Epithelial cell of esophagus (primary cell): ENCODE measurements at regions not wholly inside any gene's neighbourhood (a gene's known extent, or its start where the extent isn't known, plus 50 kb on each side); places are given as distances from the start of the nearest gene placed in this dataset.

Source experiments
- DNase-seq: peaks from one replicate; pipeline ENCODE4 v3.0.0; 2010; ENCODE audit warnings: low read depth
- H3K4me3 ChIP-seq: 2 replicates; pipeline ENCODE4 v1.5.1; 2011; ENCODE audit warnings: mild to moderate bottlenecking, low read length, control low read depth
- TF ChIP-seq, protein P1 (sequence below): IDR thresholded peaks from 2 replicates; pipeline ENCODE4 v1.5.1; 2011; ENCODE audit warnings: low read depth, mild to moderate bottlenecking, low read length, control low read depth, inconsistent platforms; ENCODE audit not compliant: insufficient read depth; ENCODE audit errors: missing control alignments

DNA sequence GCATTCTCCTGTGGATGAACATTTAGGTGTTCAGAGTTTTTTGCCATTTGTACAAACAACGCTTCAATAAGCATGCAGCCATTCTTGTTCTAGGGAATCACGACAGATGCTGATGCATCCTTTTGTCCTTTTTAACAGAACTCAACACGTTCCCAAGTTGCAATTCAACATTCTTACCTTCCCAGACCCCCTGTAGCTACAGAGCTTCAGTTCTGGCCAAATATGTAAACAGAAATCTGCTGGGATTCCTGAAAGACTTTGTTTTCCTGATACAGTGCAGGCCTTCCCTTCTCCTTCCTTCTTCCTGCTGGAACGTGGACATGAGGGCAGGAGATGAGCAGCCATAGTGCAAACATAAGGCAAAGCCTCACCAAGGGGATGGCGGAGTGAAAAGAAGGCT lies 59.1 kb upstream of the SPATA12 start:
- no peak overlapping the region for H3K4me3 ChIP-seq
- DNase-seq = no peak
- TF ChIP-seq, protein P1, sequence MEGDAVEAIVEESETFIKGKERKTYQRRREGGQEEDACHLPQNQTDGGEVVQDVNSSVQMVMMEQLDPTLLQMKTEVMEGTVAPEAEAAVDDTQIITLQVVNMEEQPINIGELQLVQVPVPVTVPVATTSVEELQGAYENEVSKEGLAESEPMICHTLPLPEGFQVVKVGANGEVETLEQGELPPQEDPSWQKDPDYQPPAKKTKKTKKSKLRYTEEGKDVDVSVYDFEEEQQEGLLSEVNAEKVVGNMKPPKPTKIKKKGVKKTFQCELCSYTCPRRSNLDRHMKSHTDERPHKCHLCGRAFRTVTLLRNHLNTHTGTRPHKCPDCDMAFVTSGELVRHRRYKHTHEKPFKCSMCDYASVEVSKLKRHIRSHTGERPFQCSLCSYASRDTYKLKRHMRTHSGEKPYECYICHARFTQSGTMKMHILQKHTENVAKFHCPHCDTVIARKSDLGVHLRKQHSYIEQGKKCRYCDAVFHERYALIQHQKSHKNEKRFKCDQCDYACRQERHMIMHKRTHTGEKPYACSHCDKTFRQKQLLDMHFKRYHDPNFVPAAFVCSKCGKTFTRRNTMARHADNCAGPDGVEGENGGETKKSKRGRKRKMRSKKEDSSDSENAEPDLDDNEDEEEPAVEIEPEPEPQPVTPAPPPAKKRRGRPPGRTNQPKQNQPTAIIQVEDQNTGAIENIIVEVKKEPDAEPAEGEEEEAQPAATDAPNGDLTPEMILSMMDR = no peak

DNA sequence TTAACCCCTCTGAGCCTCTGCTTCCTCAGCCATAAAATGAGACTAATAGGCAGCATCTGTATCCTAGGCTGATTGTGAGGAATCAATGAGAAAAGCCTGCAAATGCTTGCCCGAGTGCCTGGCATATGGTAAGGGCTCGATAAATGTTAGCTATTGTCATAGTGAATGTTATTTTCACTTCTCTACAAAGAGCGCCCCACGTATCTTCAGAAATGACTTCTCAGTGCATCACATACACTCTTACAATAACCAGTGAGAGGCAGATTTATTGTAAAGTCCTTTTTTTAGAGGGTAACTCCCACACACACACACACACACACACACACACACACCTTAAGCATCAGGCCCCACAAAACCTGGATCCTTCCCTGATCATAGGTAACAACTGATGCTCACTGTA lies 60.5 kb upstream of the SPATA12 start:
- no peak for DNase-seq
- TF ChIP-seq, protein P1 = no peak
- no peak overlapping the region for H3K4me3 ChIP-seq

DNA sequence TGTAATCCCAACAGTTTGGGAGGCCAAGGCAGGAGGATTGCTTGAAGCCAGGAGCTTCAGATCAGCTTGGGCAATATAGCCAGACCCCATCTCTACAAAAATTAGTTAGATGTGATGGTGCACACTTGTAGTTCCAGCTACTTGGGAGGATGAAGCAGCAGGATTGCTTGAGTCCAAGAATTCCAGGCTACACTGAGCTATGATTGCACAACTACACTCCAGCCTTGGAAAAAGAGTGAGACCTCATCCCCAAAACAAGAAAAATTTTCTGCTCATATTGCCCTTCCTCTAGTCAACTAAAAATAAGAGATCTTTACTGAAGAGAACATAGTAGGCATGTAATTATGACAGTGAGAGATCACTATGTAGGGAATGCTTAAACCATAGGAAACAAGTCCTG lies 60.9 kb upstream of the SPATA12 start:
- DNase-seq = no peak
- H3K4me3 ChIP-seq = no peak overlapping the region
- TF ChIP-seq, protein P1 = no peak

GRCh38 chr3:56998076-56998529 lies 62.4 kb upstream of the SPATA12 start:
- H3K4me3 ChIP-seq = no peak overlapping the region
- DNase-seq = no peak
- TF ChIP-seq, protein P1 = no peak

GRCh38 chr3:56997675-56998074 lies 62.8 kb upstream of the SPATA12 start:
- TF ChIP-seq, protein P1 = no peak
- no peak overlapping the region for H3K4me3 ChIP-seq
- DNase-seq = no peak

- TF ChIP-seq, protein P1 = no peak
- no peak overlapping the region for H3K4me3 ChIP-seq
- no peak for DNase-seq
These were observed 63.4 kb upstream of the SPATA12 start for GRCh38 chr3:56997041-56997440.

- DNase-seq = no peak
- no peak overlapping the region for H3K4me3 ChIP-seq
- TF ChIP-seq, protein P1 = no peak
These were observed 66.1 kb upstream of the SPATA12 start for GRCh38 chr3:56994391-56994790.
